ENCODE measurements at regions not wholly inside any gene's neighbourhood (a gene's known extent, or its start where the extent isn't known, plus 50 kb on each side); places are given as distances from the start of the nearest gene placed in this dataset.

DNA sequence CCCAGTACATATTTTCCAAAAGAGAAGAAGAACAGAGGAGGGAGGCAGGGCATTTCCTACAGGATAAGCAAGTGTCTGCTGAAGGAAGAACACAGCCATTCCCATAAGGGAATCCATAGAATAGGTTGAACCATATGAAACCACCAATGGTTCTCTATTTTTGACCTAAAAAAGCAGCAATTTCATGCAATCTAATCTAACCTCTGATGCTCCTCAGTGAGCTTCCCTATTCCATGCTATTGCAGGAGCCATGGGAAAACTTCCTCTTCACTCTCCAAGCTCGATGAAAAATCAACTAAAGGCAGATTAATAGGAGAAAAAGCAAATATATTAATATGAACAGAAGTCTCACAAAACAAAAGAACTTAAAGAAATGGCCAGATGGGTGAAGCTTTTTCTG is 50.5 kb downstream of the SIPA1L2 start:
- TF ChIP-seq, protein P1, sequence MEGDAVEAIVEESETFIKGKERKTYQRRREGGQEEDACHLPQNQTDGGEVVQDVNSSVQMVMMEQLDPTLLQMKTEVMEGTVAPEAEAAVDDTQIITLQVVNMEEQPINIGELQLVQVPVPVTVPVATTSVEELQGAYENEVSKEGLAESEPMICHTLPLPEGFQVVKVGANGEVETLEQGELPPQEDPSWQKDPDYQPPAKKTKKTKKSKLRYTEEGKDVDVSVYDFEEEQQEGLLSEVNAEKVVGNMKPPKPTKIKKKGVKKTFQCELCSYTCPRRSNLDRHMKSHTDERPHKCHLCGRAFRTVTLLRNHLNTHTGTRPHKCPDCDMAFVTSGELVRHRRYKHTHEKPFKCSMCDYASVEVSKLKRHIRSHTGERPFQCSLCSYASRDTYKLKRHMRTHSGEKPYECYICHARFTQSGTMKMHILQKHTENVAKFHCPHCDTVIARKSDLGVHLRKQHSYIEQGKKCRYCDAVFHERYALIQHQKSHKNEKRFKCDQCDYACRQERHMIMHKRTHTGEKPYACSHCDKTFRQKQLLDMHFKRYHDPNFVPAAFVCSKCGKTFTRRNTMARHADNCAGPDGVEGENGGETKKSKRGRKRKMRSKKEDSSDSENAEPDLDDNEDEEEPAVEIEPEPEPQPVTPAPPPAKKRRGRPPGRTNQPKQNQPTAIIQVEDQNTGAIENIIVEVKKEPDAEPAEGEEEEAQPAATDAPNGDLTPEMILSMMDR (conservative IDR thresholded peaks at IDR 0.05; ENCODE audit: low read depth, low read length) = no peak
- no peak for TF ChIP-seq EZH2 (IDR thresholded peaks at IDR 0.05; ENCODE audit: borderline replicate concordance, low read depth, low read length, poor library complexity, severe bottlenecking)
